ENCODE measurements at regions not wholly inside any gene's neighbourhood (a gene's known extent, or its start where the extent isn't known, plus 50 kb on each side); places are given as distances from the start of the nearest gene placed in this dataset.

- TF ChIP-seq, protein P1, sequence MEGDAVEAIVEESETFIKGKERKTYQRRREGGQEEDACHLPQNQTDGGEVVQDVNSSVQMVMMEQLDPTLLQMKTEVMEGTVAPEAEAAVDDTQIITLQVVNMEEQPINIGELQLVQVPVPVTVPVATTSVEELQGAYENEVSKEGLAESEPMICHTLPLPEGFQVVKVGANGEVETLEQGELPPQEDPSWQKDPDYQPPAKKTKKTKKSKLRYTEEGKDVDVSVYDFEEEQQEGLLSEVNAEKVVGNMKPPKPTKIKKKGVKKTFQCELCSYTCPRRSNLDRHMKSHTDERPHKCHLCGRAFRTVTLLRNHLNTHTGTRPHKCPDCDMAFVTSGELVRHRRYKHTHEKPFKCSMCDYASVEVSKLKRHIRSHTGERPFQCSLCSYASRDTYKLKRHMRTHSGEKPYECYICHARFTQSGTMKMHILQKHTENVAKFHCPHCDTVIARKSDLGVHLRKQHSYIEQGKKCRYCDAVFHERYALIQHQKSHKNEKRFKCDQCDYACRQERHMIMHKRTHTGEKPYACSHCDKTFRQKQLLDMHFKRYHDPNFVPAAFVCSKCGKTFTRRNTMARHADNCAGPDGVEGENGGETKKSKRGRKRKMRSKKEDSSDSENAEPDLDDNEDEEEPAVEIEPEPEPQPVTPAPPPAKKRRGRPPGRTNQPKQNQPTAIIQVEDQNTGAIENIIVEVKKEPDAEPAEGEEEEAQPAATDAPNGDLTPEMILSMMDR (conservative IDR thresholded peaks at IDR 0.05; ENCODE audit: low read length): no peak
- no peak for TF ChIP-seq EZH2phosphoT487 (IDR thresholded peaks at IDR 0.05; ENCODE audit: borderline replicate concordance, low read depth, low read length)
Observed at GRCh38 chr2:217421834-217422233, 562.0 kb upstream of the TNP1 start.
